Neuronal stem cell (in vitro differentiated cells): ENCODE measurements at regions not wholly inside any gene's neighbourhood (a gene's known extent, or its start where the extent isn't known, plus 50 kb on each side); places are given as distances from the start of the nearest gene placed in this dataset.

Experiments used
- DNase-seq: peaks from one replicate; pipeline ENCODE4 v3.0.0-alpha.2; 2013; ENCODE audit warnings: low spot score
- H2AFZ ChIP-seq: one replicate; pipeline ENCODE4 v1.6.1; 2013; ENCODE audit warnings: mild to moderate bottlenecking, low read length, inconsistent platforms
- H2AK5ac ChIP-seq: 2 replicates; pipeline ENCODE4 v1.6.1; 2013; ENCODE audit warnings: low read depth, mild to moderate bottlenecking, inconsistent platforms, low read length, moderate library complexity, mixed read lengths
- H2BK120ac ChIP-seq: 2 replicates; pipeline ENCODE4 v1.6.1; 2013; ENCODE audit warnings: low read depth, mild to moderate bottlenecking, inconsistent platforms, low read length, moderate library complexity, mixed read lengths
- H2BK12ac ChIP-seq: one replicate; pipeline ENCODE4 v1.6.1; 2013; ENCODE audit warnings: low read length, inconsistent platforms
- H2BK15ac ChIP-seq: 2 replicates; pipeline ENCODE4 v1.6.1; 2013; ENCODE audit warnings: mild to moderate bottlenecking, low read length, inconsistent platforms, mixed read lengths
- H2BK5ac ChIP-seq: one replicate; pipeline ENCODE4 v1.6.1; 2013; ENCODE audit warnings: inconsistent platforms, mild to moderate bottlenecking, low read length, moderate library complexity
- H3K14ac ChIP-seq: one replicate; pipeline ENCODE4 v1.6.1; 2013; ENCODE audit warnings: low read length, inconsistent platforms
- H3K18ac ChIP-seq: 2 replicates; pipeline ENCODE4 v1.6.1; 2013; ENCODE audit warnings: low read length, inconsistent platforms
- H3K23ac ChIP-seq: 2 replicates; pipeline ENCODE4 v1.6.1; 2013; ENCODE audit warnings: low read depth, mild to moderate bottlenecking, mixed read lengths, low read length, inconsistent platforms; ENCODE audit not compliant: poor library complexity
- H3K27ac ChIP-seq: replicated peaks from 3 replicates; pipeline ENCODE4 v1.5.1; 2013; ENCODE audit warnings: low read length, inconsistent platforms
- H3K27me3 ChIP-seq, 3 experiments: 2 replicates each; pipeline ENCODE4 v1.6.1; 2013; ENCODE audit warnings: low read length in 3 of 3, mild to moderate bottlenecking in 2 of 3, inconsistent platforms in 1 of 3, low read depth in 1 of 3, mixed read lengths in 1 of 3, moderate library complexity in 1 of 3; ENCODE audit not compliant: control insufficient read depth in 3 of 3, insufficient read depth in 3 of 3
- H3K36me3 ChIP-seq, 2 donors: replicated peaks in 1 of 2; 2 replicates each; pipeline ENCODE4 v1.6.1; 2013; ENCODE audit warnings: low read length in 2 of 2; ENCODE audit not compliant: control insufficient read depth in 2 of 2, insufficient read depth in 2 of 2
- H3K4ac ChIP-seq: 2 replicates; pipeline ENCODE4 v1.6.1; 2013; ENCODE audit warnings: inconsistent platforms, mild to moderate bottlenecking, low read length, moderate library complexity
- H3K4me1 ChIP-seq, 2 donors: 1 replicate in 1 of 2; 2 replicates in 1 of 2; pipeline ENCODE4 v1.6.1; 2013; ENCODE audit warnings: low read length in 2 of 2, low read depth in 1 of 2; ENCODE audit not compliant: control insufficient read depth in 2 of 2, insufficient read depth in 1 of 2
- H3K4me2 ChIP-seq: one replicate; pipeline ENCODE4 v1.6.1; 2013; ENCODE audit warnings: mild to moderate bottlenecking, low read length, inconsistent platforms; ENCODE audit not compliant: insufficient read depth, poor library complexity, severe bottlenecking
- H3K4me3 ChIP-seq, 2 donors: 2 replicates each; pipeline ENCODE4 v1.5.1; 2013; ENCODE audit warnings: low read length in 2 of 2, mild to moderate bottlenecking in 2 of 2, inconsistent platforms in 1 of 2, moderate library complexity in 1 of 2
- H3K79me1 ChIP-seq: one replicate; pipeline ENCODE4 v1.6.1; 2013; ENCODE audit warnings: low read depth, mild to moderate bottlenecking, inconsistent platforms, low read length, moderate library complexity
- H3K9ac ChIP-seq: one replicate; pipeline ENCODE4 v1.6.1; 2013; ENCODE audit warnings: mild to moderate bottlenecking, low read depth, low read length, inconsistent platforms; ENCODE audit not compliant: poor library complexity
- H3K9me3 ChIP-seq, 2 donors: replicated peaks in 1 of 2; 2 replicates each; pipeline versions ENCODE3 to v1.6.1; 2013; ENCODE audit warnings: low read length in 2 of 2, mild to moderate bottlenecking in 2 of 2, inconsistent platforms in 1 of 2, low read depth in 1 of 2, mixed read lengths in 1 of 2, moderate library complexity in 1 of 2; ENCODE audit not compliant: control insufficient read depth in 2 of 2, insufficient read depth in 1 of 2
- H4K8ac ChIP-seq: one replicate; pipeline ENCODE4 v1.6.1; 2013; ENCODE audit warnings: low read depth, mild to moderate bottlenecking, inconsistent platforms, low read length, moderate library complexity
- H4K91ac ChIP-seq: one replicate; pipeline ENCODE4 v1.6.1; 2013; ENCODE audit warnings: low read length, low read depth, mild to moderate bottlenecking, inconsistent platforms; ENCODE audit not compliant: poor library complexity
- WGBS, 2 donors: extraction: QIAGEN DNeasy Blood & Tissue Kit; methylation state at CpG; one replicate each; pipeline ENCODE4 v1.1.7; 2013; ENCODE audit warnings: missing lambda C conversion rate in 2 of 2, mixed read lengths in 1 of 2; ENCODE audit not compliant: insufficient read length in 2 of 2, insufficient replicate concordance in 1 of 2; ENCODE audit errors: extremely low coverage in 2 of 2; 5-methylcytosine and 5-hydroxymethylcytosine counted together

GRCh38 chr9:107927276-107927675 is 437.7 kb upstream of the KLF4 start:
- Histone ChIP-seq H3K4me1 (no peaks in the 10 kb centered on the region), H4K91ac (no peak overlapping the region), H2AK5ac (no peak overlapping the region), H3K9me3 (no peaks in the 10 kb centered on the region), H3K14ac (no peak overlapping the region), H2AFZ (no peak overlapping the region), H4K8ac (no peak overlapping the region), H2BK12ac (no peak overlapping the region), H3K9ac (no peak overlapping the region), H2BK5ac (no peak overlapping the region), H3K27ac (no peak overlapping the region), H3K23ac (no peak overlapping the region), H3K4me3 (no peak overlapping the region), H3K79me1 (no peaks in the 10 kb centered on the region), H3K36me3 (no peaks in the 10 kb centered on the region), H3K27me3 (no peaks in the 10 kb centered on the region), H3K4me2 (no peak overlapping the region), H3K18ac (no peak overlapping the region), H3K4ac (no peak overlapping the region), H2BK15ac (no peak overlapping the region), H2BK120ac (no peak overlapping the region)
- no peak for DNase-seq
- WGBS, 2 donors, result no CpG with 5 or more reads among the region's 4 CpGs

GRCh38 chr9:107925749-107926297 is 436.3 kb upstream of the KLF4 start:
- H3K79me1 ChIP-seq, result no peaks in the 10 kb centered on the region
- no peak overlapping the region for H2BK15ac ChIP-seq
- no peak for DNase-seq
- no peaks in the 10 kb centered on the region for H3K36me3 ChIP-seq
- no peak overlapping the region for H4K8ac ChIP-seq
- no peak overlapping the region for H2BK120ac ChIP-seq
- H3K27ac ChIP-seq, result no peak overlapping the region
- H3K4me1 ChIP-seq, result no peaks in the 10 kb centered on the region
- H2BK5ac ChIP-seq, result no peak overlapping the region
- H2AFZ ChIP-seq, result no peak overlapping the region
- H3K9me3 ChIP-seq, result no peaks in the 10 kb centered on the region
- no peak overlapping the region for H3K18ac ChIP-seq
- no peak overlapping the region for H3K9ac ChIP-seq
- WGBS, 2 donors, result no CpG with 5 or more reads among the region's 5 CpGs
- no peak overlapping the region for H4K91ac ChIP-seq
- H3K4me3 ChIP-seq, result no peak overlapping the region
- no peak overlapping the region for H3K23ac ChIP-seq
- no peak overlapping the region for H2BK12ac ChIP-seq
- H2AK5ac ChIP-seq, result no peak overlapping the region
- H3K14ac ChIP-seq, result no peak overlapping the region
- no peak overlapping the region for H3K4ac ChIP-seq
- no peaks in the 10 kb centered on the region for H3K27me3 ChIP-seq
- H3K4me2 ChIP-seq, result no peak overlapping the region

- H2BK12ac ChIP-seq, result no peak overlapping the region
- whole genome bisulfite sequencing, 2 donors, result no CpG with 5 or more reads among the region's 1 CpG
These were observed 432.7 kb upstream of the KLF4 start for GRCh38 chr9:107922260-107922659.

GRCh38 chr9:107919263-107919662 is 429.7 kb upstream of the KLF4 start:
- no peak overlapping the region for H2AK5ac ChIP-seq
- no peak overlapping the region for H3K14ac ChIP-seq
- no peak overlapping the region for H2BK120ac ChIP-seq
- H3K36me3 ChIP-seq, result no peaks in the 10 kb centered on the region
- H2BK15ac ChIP-seq, result no peak overlapping the region
- H2BK5ac ChIP-seq, result no peak overlapping the region
- no peak overlapping the region for H3K23ac ChIP-seq
- H3K27ac ChIP-seq, result no peak overlapping the region
- no peak overlapping the region for H2BK12ac ChIP-seq
- no peak overlapping the region for H3K4me3 ChIP-seq
- no peaks in the 10 kb centered on the region for H3K9me3 ChIP-seq
- no peak overlapping the region for H4K91ac ChIP-seq
- H3K4me2 ChIP-seq, result no peak overlapping the region
- no peak overlapping the region for H3K9ac ChIP-seq
- no peak overlapping the region for H3K4ac ChIP-seq
- H3K27me3 ChIP-seq, result no peaks in the 10 kb centered on the region
- no peak overlapping the region for H2AFZ ChIP-seq
- no peaks in the 10 kb centered on the region for H3K79me1 ChIP-seq
- no peaks in the 10 kb centered on the region for H3K4me1 ChIP-seq
- WGBS, 2 donors, result no CpG with 5 or more reads among the region's 6 CpGs
- H3K18ac ChIP-seq, result no peak overlapping the region
- DNase-seq, result no peak
- no peak overlapping the region for H4K8ac ChIP-seq

More at GRCh38 chr9:107922260-107922659, 432.7 kb upstream of the KLF4 start:
- Histone ChIP-seq H3K27me3 (no peaks in the 10 kb centered on the region), H2BK5ac (no peak overlapping the region), H3K9me3 (no peaks in the 10 kb centered on the region), H3K27ac (no peak overlapping the region), H3K4me3 (no peak overlapping the region), H3K4ac (no peak overlapping the region), H2BK120ac (no peak overlapping the region), H2AK5ac (no peak overlapping the region), H3K23ac (no peak overlapping the region), H4K91ac (no peak overlapping the region), H2BK15ac (no peak overlapping the region), H3K36me3 (no peaks in the 10 kb centered on the region), H3K18ac (no peak overlapping the region), H3K14ac (no peak overlapping the region), H3K79me1 (no peaks in the 10 kb centered on the region), H3K9ac (no peak overlapping the region), H3K4me1 (no peaks in the 10 kb centered on the region), H3K4me2 (no peak overlapping the region), H2AFZ (no peak overlapping the region), H4K8ac (no peak overlapping the region)
- DNase-seq, result no peak
